AG08395 (cell line): ENCODE measurements at regions not wholly inside any gene's neighbourhood (a gene's known extent, or its start where the extent isn't known, plus 50 kb on each side); places are given as distances from the start of the nearest gene placed in this dataset.

ENCODE experiments used
- DNase-seq: peaks from one replicate; pipeline ENCODE4 v3.0.0; 2012; ENCODE audit warnings: mixed read lengths, low spot score

DNA sequence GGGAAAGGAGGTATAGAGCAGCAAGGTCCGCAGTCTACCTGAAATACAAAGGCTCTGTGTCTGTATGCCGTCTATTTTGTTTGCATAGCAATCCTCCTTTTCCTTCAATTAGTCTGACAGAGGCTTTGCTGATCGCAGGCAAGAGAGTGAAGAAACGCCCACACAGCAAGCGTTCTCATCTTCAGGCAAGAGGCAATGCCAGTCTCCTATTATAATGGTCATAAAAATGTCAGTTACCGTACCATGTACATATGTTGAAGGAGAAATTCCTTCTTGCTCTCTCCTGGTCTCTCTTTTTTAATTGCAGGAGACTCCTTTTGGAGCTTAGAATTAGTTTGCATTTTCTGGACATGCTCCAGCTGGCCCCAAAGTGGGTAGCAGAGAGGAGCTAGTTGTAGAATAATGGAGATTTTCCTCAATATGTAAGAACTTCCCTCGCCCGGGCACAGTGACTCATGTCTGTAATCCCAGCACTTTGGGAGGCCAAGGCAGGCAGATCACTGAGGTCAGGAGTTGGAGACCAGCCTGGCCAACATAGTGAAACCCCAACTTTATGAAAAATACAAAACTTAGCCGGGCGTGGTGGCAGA is 139.5 kb downstream of the PFKFB3 start:
- no peak for DNase-seq

DNA sequence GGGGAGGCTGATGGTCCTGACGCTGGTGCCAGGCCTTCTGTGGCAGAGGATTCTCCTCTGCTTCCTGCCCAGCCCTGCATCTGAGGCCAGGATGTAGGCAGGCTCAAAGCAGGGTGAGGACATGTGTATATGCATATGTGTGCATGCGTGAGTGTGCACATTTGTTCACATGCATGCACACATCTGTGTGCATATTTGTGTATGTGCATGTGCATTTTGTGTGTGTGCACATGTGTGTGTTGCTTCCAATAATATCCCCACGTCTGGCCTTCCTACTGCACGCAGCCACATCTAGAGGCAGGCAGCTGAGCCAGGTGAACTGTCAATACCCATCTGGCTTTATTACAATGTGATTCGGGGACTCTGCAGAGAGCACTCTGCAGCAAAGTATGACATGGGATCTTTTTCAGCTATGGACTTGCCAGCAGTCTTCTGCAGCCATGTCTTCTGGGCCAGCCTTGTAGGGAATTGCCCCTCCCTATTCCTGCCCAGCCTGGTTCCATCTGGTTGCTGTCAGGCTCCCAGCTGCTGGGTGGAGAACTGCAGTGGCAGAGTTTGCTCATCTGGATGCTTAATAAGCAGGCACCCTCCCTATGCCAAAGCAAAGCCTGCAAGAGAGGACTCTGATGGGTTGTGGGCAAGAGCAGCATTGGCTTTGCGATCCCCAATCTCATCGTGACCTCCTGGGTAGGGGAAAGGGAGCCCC is 140.7 kb downstream of the PFKFB3 start:
- peak; percentile 36 for DNase-seq

DNA sequence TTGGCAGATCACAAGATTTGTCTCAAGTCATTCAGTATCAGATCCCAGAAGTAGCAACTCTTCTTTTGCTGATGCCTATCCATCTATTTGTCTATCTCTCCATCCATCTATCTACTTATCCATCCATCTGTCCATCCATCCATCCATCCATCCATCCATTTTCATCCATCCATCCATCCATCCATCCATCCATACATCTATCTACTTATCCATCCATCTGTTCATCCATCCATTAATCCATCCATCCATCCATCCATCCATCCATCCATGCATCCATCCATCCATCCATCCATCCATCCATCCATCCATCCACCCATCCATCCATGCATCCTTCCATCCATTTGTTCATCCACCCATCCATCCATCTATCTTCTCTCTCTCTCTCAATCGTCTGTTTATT is 142.7 kb downstream of the PFKFB3 start:
- no peak for DNase-seq

DNA sequence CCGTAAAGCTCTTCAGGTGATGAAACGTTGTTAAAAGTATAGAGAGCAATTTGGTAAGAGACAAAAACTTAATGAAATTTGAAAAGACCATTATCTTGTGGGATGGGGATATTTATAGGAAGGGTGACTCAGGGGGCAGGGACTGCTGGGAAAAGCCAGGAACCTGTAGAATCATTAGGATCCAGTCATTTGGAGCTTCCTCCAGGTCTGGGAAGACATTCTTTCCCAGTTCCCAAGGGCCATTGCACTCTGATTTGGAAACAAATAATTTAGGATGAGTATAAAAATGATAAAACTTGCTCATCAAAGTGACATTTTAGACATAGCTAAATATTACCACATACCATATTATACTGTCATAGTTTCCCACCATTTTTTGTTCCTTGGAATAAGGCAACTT is 143.9 kb downstream of the PFKFB3 start:
- peak; percentile 23 for DNase-seq

DNA sequence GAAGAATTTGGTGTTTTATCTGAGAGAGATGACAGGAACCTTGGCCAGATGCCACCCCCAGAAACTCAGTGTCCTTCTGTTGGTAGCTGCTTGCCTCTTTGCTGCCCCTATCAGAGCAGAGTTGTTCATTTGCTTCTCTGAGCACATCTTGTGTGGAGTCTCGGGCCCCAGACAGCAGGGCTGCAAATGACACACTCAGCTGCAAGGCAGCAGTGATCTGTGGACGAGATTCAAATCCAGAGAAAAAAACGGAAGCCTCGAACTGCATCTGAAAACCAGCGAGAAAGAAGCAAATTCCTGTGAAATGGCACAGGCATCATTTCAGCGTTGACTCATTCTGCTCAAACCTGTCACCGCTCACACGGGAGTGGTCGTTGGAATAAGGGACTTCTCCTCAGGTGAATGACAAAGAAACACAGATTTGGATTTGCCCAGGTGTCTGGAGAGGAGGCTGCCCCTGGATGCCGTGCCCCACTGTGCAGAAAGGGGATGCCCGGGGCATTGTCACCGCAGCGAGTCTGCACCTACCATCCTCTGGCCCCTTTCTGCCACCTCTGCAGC is 144.7 kb downstream of the PFKFB3 start:
- DNase-seq, result peak; percentile 71

DNA sequence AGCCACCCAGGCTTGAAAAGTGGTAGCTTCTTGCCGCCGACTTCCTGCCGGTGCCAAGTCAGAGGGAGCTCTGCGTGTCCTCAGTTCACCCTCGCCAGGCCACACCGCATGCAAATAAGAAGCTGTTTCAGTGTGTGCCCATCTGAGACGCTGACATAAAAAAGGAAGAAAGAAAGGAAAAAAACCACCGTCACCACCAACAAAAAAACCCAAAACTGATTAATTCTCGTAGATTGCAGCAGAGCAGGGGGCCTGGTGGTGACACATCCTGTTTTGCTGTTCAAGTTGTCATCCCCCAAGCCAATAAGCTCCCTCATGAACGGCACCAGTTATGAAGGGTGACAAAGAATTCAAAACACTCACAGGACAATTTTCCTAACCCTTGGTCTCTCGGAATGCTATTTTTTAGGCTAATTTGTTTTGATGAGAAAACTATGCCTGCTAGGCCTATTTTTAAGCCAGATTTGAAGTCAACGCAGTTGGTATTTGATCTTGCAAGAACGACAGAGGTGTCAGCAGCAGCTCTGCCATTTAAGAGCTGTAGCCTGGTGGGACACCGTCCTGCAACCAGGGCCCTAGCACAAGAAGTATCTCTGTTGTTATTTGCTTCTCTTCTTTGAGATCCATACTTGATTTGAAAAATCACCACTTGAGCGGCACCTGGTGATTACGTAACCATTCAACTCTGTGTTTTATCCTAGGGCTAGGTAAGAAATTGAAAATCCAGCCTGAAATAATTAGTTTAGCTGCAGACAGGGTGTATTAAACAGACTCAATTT is 145.6 kb downstream of the PFKFB3 start:
- peak; percentile 53 for DNase-seq

DNA sequence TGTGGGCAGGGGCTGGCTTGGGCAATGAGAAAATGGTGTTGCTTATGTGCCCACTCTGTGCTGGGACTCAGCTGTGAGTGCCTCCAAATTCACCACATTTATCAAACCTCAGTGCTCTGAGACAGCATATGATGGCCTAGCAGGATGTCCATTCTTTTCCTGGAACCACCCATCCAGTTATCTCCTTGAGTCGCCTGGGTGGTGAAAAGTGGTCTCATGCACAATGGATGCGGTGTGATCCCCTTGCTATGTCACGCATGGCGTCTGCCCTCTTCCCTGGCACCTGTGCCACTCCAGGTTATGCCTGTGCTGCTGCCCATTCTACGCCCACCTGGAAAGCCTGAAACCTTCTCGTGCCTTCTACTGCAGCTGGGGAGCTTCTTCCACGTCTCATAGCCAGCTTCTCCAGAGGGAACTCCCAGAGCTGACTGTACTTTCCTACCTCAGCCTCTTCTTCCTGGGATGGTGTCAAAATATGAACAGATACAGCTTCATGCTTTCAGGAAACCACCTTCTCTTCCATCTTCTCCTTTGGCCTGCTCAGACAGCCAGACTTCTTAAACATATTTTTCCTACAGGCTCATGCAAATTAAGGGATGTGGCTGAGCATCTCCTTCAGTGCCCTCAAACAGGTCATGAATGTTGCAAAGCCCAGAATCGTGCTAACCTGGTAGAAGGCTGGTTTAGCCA is 147.3 kb downstream of the PFKFB3 start:
- no peak for DNase-seq

DNA sequence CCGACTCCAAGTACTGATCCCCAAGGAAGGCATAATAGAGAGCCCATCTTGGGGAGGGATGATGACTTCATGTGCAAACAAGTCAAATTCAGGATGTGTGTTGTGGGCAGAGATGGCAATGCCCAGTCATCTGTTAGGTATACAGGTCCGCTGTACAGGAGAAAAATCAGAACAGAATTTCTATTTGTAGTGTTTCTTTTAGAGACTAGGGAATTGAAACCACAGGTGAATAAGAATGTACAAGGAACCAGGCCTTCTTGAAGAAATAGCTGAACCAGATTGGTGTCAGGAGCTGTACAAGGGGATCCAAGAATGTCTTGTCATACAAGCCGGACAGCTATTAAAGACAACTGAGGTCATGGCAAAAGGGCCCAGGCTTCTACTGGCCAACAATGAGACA is 147.9 kb downstream of the PFKFB3 start:
- no peak for DNase-seq

DNA sequence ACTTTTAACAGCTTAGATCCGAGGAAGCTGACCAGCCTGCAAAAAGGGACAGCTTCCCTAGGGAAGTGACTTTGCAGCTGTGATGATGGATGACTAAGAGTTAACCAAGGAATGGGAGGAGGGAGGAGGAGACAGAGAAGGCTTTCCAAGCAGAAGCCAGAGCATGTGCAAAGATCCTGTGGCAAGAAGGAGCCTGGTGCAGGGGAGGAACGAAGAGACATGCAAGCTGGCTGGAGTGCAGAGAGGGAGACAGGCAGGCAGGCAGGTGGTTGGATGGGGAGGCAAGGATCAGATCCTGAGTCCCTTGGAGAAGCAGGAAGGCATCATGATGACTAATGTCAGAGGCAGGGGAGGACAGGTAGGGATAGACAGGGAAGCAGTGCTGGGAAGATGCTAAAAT is 148.8 kb downstream of the PFKFB3 start:
- DNase-seq, result no peak

DNA sequence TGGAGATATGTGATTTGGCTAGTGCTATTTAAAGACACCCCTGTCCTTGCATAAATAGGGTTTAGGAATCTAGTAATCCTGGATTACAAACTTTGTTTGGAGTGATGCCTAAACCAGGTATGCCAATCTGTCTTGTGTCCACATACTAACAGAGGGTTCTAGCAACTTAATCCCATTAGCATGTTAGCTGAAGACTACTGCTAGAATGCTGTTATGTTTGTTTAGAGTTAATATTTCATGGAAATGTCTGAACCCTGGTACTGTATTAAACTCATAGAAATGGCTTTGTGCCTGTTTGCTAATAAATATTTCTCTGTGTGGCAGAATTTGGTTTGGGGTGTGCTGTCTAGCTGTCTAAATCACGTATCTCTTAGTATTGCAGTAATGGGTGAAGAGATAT is 150.8 kb downstream of the PFKFB3 start:
- no peak for DNase-seq

DNA sequence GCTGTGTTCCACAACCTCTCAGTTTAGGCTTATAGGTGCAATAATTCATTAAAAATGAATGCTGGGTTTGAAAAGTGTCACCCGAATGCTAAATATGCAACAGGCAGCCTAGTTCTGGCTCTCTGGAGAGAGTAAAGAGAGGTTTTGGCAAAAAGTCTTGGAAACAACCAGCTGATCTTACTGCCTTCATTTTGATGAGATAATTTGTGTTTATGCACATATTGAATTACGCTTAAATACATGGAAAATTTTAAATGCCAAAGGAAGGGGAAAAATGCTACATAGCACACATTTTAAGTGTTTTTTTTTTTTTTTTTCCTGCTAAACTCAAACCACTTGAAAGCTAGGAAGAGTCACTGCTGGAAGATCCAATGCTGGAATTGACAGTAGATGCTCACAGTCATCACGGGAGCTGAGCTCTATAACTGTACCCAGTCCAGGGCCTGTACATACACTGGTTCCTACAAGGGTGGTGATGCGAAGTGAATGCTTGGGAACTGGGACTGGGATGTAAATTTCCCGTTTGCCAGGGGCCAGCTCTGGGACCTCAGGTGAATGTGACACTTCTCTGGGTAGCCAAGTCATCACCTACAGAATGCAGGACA is 151.5 kb downstream of the PFKFB3 start:
- DNase-seq, result no peak

DNA sequence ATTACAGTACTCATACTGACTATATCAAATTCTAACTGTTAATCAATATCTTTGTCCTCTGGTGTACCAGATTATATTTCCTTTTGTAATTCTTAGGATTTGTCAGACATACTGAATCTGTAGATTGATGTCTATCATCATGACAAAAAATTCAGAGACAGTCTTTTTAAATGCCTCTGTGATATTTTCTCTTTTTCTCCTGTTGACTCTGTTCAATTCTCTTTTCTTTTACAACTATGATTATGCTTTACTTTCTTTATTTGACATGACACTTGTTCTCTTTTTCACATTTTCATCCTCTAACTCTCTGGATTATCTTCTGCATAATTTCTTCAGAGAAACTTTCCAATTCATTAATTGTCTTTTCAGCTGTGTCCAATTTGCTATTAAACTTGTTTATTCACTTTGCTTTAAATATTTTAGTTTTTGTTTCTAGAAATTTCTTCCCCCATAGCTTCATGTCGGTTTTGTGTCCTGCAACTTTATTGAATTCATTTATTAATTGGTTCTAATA is 153.6 kb downstream of the PFKFB3 start:
- no peak for DNase-seq

DNA sequence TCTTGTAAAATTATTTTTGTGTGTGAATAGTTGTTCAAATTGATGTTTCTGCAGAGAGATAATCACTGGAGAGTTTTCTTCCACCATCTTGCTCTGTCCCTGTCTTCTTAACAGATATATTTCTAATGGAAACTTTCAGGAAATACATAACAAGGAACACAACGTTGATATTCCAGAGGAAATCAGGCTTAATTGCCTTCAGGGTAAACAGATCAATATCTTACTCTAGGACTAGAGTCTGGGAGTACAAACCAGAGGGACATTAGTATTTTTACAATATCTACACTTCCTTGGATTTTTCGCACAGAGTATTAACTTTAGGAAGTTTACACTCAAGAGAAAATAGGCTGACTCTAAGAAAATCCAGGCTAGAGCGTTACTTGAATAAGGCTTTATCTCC is 159.1 kb downstream of the PFKFB3 start:
- DNase-seq, result no peak

DNA sequence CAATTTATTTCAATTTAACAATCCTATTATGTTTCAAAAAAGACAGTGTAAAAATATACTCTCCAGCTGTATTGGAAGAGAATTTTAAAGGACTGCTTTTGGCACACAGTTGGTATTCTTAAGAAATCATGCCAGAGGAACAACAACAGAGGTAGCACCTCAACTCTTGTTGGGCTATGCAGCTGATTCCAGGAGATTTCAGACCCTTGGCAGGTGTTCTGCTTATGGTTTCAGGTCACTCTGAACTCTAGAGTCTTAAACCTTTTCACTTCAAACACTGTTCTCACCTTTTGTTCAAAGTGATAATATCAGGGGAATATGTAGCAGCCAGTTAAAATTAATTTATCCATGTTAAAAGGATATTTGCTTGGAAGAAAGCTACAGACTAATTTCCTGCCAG is 160.1 kb downstream of the PFKFB3 start:
- no peak for DNase-seq

DNA sequence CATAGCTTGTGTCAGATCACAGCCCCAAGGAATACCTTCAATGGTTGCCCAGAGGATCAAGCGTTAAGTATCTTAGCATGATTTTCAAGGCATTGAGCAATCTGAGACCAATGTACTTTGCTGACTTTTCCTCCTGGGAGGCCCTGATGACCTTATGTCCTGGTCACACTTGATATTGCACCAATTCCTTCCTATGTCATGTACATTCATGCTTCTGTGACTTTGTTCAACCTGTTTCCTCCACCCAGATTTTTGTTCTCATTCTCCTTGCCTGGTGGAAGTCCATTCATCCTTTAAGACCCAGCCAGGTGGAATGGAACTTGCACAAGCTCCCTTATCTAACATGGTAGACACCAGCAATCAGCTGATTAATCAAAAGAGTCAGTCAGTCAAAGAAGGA is 160.8 kb downstream of the PFKFB3 start:
- no peak for DNase-seq

DNA sequence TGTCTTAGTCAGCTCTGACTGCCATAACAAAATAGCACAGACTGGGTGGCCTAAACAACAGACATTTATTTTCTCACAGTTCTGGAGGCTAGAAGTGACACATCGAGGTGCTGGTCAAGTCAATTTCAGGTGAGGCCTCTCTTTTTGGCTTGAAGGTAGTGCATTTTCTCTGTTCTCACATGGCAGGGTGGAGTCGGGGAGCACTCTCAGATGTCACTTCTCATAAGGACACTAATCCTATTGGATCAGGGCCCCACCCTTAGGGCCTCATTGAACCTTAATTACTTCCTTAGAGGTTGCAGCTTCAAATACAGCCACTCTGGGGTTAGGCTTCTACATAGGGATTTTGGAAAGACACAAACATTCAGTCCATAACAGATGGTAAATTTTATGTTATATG is 161.6 kb downstream of the PFKFB3 start:
- no peak for DNase-seq

DNA sequence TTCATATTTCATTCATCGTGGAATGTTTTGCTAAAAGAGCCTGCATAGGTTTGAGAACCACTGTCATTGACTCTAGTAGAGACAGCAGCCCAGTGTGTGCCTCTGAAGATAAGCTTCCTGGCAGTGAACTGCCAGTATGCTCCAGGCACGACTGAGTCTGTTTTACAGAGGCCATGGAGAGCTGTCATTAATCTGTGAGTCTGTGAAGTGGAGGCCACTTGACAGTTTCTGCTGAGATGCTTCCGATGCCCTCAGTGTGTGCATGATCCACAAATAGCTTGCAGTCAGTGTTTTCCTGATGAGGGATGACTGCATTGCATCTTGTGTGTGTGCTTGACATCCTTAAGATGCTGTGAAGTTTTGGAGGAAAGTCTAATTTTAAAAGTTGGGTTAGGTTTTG is 162.2 kb downstream of the PFKFB3 start:
- no peak for DNase-seq

DNA sequence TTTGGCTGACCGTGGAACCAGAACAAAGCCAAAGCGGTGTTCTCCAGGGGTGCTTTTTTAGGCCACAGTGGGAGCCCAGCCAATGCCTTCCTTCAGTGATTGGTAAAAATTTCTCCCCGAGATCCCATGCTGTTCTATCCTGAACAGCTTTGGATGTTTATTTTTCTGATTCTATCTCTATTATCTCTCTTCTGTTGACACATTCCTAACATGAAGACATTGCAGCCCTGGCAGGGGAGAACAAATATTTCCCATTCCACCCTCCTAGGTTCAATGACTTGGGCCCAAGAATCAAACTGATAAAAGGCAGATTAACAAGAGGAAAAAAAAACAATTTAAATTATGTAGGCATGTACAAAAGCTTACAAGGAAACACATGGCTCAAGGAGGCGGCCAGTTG is 162.7 kb downstream of the PFKFB3 start:
- no peak for DNase-seq
